H9 (cell line): ENCODE measurements at regions not wholly inside any gene's neighbourhood (a gene's known extent, or its start where the extent isn't known, plus 50 kb on each side); places are given as distances from the start of the nearest gene placed in this dataset.
A peak's percentile ranks its signal among the peaks of the same experiment; 100 is the strongest.

Experiments used
- DNase-seq: peaks from one replicate; pipeline ENCODE4 v3.0.0-alpha.2; 2017
- H2AFZ ChIP-seq: one replicate; pipeline ENCODE4 v1.6.1; 2013; ENCODE audit warnings: mild to moderate bottlenecking, low read length, control low read depth, moderate library complexity
- H2AK5ac ChIP-seq: 2 replicates; pipeline ENCODE4 v1.6.1; 2013; ENCODE audit warnings: low read length, control low read depth, mixed read lengths; ENCODE audit not compliant: insufficient read length
- H2BK120ac ChIP-seq: one replicate; pipeline ENCODE4 v1.6.1; 2013; ENCODE audit warnings: low read depth, mild to moderate bottlenecking, low read length, control low read depth, inconsistent platforms; ENCODE audit not compliant: poor library complexity, severe bottlenecking
- H2BK12ac ChIP-seq: 2 replicates; pipeline ENCODE4 v1.6.1; 2013; ENCODE audit warnings: low read length, control low read depth, mixed read lengths, low read depth; ENCODE audit not compliant: insufficient read length
- H2BK15ac ChIP-seq: 2 replicates; pipeline ENCODE4 v1.6.1; 2013; ENCODE audit warnings: low read depth, low read length, control low read depth
- H2BK20ac ChIP-seq: one replicate; pipeline ENCODE4 v1.6.1; 2013; ENCODE audit warnings: low read depth, mild to moderate bottlenecking, low read length, control low read depth, inconsistent platforms; ENCODE audit not compliant: poor library complexity, severe bottlenecking
- H2BK5ac ChIP-seq: 2 replicates; pipeline ENCODE4 v1.6.1; 2013; ENCODE audit warnings: low read length, control low read depth, mixed read lengths; ENCODE audit not compliant: insufficient read length
- H3K14ac ChIP-seq: 2 replicates; pipeline ENCODE4 v1.6.1; 2013; ENCODE audit warnings: low read length, control low read depth; ENCODE audit not compliant: insufficient read depth
- H3K18ac ChIP-seq: 2 replicates; pipeline ENCODE4 v1.6.1; 2013; ENCODE audit warnings: low read depth, mild to moderate bottlenecking, mixed read lengths, low read length, control low read depth; ENCODE audit not compliant: insufficient read length
- H3K23ac ChIP-seq: 2 replicates; pipeline ENCODE4 v1.6.1; 2013; ENCODE audit warnings: low read length, control low read depth, mixed read lengths, low read depth; ENCODE audit not compliant: insufficient read length
- H3K23me2 ChIP-seq: 2 replicates; pipeline ENCODE4 v1.6.1; 2013; ENCODE audit warnings: low read depth, mild to moderate bottlenecking, mixed read lengths, low read length, control low read depth; ENCODE audit not compliant: insufficient read length, poor library complexity, severe bottlenecking
- H3K27ac ChIP-seq: 2 replicates; pipeline ENCODE4 v1.5.1; 2013; ENCODE audit warnings: low read length, control low read depth, mixed read lengths, low read depth; ENCODE audit not compliant: insufficient read length
- H3K27me3 ChIP-seq: 2 replicates; pipeline ENCODE4 v1.6.1; 2013; ENCODE audit warnings: low read length, control low read depth, inconsistent platforms; ENCODE audit not compliant: insufficient read depth
- H3K4ac ChIP-seq: 2 replicates; pipeline ENCODE4 v1.6.1; 2013; ENCODE audit warnings: low read depth, mild to moderate bottlenecking, control low read depth, inconsistent platforms, low read length, moderate library complexity
- H3K4me1 ChIP-seq: 2 replicates; pipeline ENCODE4 v1.6.1; 2013; ENCODE audit warnings: low read length, control low read depth, inconsistent platforms; ENCODE audit not compliant: insufficient read depth
- H3K4me2 ChIP-seq: 2 replicates; pipeline ENCODE4 v1.6.1; 2013; ENCODE audit warnings: low read length, control low read depth, mixed read lengths; ENCODE audit not compliant: insufficient read length, insufficient read depth
- H3K56ac ChIP-seq: 2 replicates; pipeline ENCODE4 v1.6.1; 2013; ENCODE audit warnings: low read depth, mild to moderate bottlenecking, mixed read lengths, low read length, control low read depth; ENCODE audit not compliant: insufficient read length
- H3K79me1 ChIP-seq: 2 replicates; pipeline ENCODE4 v1.6.1; 2013; ENCODE audit warnings: low read depth, mild to moderate bottlenecking, moderate library complexity, low read length, control low read depth, inconsistent platforms; ENCODE audit not compliant: insufficient read depth, poor library complexity, severe bottlenecking
- H3K79me2 ChIP-seq: 2 replicates; pipeline ENCODE4 v1.6.1; 2013; ENCODE audit warnings: low read length, control low read depth, inconsistent platforms; ENCODE audit not compliant: insufficient read depth
- H3K9ac ChIP-seq: 2 replicates; pipeline ENCODE4 v1.6.1; 2013; ENCODE audit warnings: low read length, control low read depth, mixed read lengths; ENCODE audit not compliant: insufficient read length; ENCODE audit errors: extremely low read depth
- H3K9me3 ChIP-seq: one replicate; pipeline ENCODE4 v1.6.1; 2013; ENCODE audit warnings: low read depth, low read length, inconsistent platforms; ENCODE audit not compliant: control insufficient read depth
- H3T11ph ChIP-seq: one replicate; pipeline ENCODE4 v1.6.1; 2013; ENCODE audit warnings: mild to moderate bottlenecking, low read length, control low read depth, inconsistent platforms
- H4K20me1 ChIP-seq: one replicate; pipeline ENCODE4 v1.6.1; 2013; ENCODE audit not compliant: control insufficient read depth, insufficient read length, insufficient read depth
- H4K5ac ChIP-seq: 2 replicates; pipeline ENCODE4 v1.6.1; 2013; ENCODE audit warnings: low read depth, mild to moderate bottlenecking, mixed read lengths, low read length, control low read depth; ENCODE audit not compliant: insufficient read length
- H4K8ac ChIP-seq: replicated peaks from 2 replicates; pipeline ENCODE4 v1.6.1; 2013; ENCODE audit warnings: low read length, control low read depth, mixed read lengths, low read depth; ENCODE audit not compliant: insufficient read length
- H4K91ac ChIP-seq: 2 replicates; pipeline ENCODE4 v1.6.1; 2013; ENCODE audit warnings: low read depth, mild to moderate bottlenecking, moderate library complexity, mixed read lengths, low read length, control low read depth; ENCODE audit not compliant: insufficient read length
- H3K27ac Mint-ChIP-seq, 3 experiments: 2 replicates in 2 of 3; 3 replicates in 1 of 3; pipeline ENCODE4 v1.8.0; 2020 to 2021; ENCODE audit warnings: mixed read lengths in 3 of 3, mild to moderate bottlenecking in 1 of 3, moderate library complexity in 1 of 3
- H3K27me3 Mint-ChIP-seq: 2 replicates; pipeline ENCODE4 v1.8.0; 2021; ENCODE audit warnings: low read depth, mild to moderate bottlenecking, moderate library complexity, mixed read lengths
- H3K36me3 Mint-ChIP-seq, 3 experiments: 2 replicates in 2 of 3; 3 replicates in 1 of 3; pipeline ENCODE4 v1.8.0; 2020 to 2021; ENCODE audit warnings: low read depth in 3 of 3, mixed read lengths in 3 of 3; ENCODE audit not compliant: insufficient read depth in 1 of 3
- H3K4me1 Mint-ChIP-seq, 2 experiments: 2 replicates each; pipeline ENCODE4 v1.8.0; 2020; ENCODE audit warnings: mixed read lengths in 2 of 2
- H3K4me3 Mint-ChIP-seq, 2 experiments: 2 replicates in 1 of 2; 3 replicates in 1 of 2; pipeline ENCODE4 v1.8.0; 2020 to 2021; ENCODE audit warnings: mild to moderate bottlenecking in 2 of 2, mixed read lengths in 2 of 2, moderate library complexity in 1 of 2
- H3K9me3 Mint-ChIP-seq, 2 experiments: 2 replicates in 1 of 2; 3 replicates in 1 of 2; pipeline ENCODE4 v1.8.0; 2020; ENCODE audit warnings: mild to moderate bottlenecking in 2 of 2, mixed read lengths in 2 of 2, moderate library complexity in 1 of 2
- CTCF ChIP-seq: fragments of 200-600 bp; sonication (generic); conservative IDR thresholded peaks from 3 replicates; pipeline ENCODE4 v1.8.0; 2021; ENCODE audit warnings: antibody characterized with exemption, mild to moderate bottlenecking
- WGBS: extraction: QIAGEN DNeasy Blood & Tissue Kit; methylation state at CpG from one replicate; pipeline ENCODE4 v1.1.7; 2013; ENCODE audit warnings: missing lambda C conversion rate, low lambda C conversion rate, mixed read lengths; ENCODE audit not compliant: insufficient read length; ENCODE audit errors: extremely low coverage; 5-methylcytosine and 5-hydroxymethylcytosine counted together

- Histone ChIP-seq H2BK5ac (no peak overlapping the region), H4K91ac (no peak overlapping the region), H3K79me1 (no peaks in the 10 kb centered on the region), H2AFZ (no peak overlapping the region), H3K4ac (no peak overlapping the region), H3K27ac (no peak overlapping the region), H3K18ac (no peak overlapping the region), H3K23me2 (no peaks in the 10 kb centered on the region), H2BK120ac (no peak overlapping the region), H3K27me3 (no peaks in the 10 kb centered on the region), H2BK20ac (no peak overlapping the region), H2BK12ac (no peak overlapping the region), H4K20me1 (no peaks in the 10 kb centered on the region), H3K4me1 (peaks cover 2% of the 10 kb centered on the region), H3K14ac (no peak overlapping the region), H3K9ac (no peak overlapping the region), H3K4me2 (no peak overlapping the region), H2BK15ac (no peak overlapping the region), H4K5ac (no peak overlapping the region), H2AK5ac (no peak overlapping the region), H4K8ac (no peak overlapping the region), H3T11ph (no peak overlapping the region), H3K79me2 (no peaks in the 10 kb centered on the region), H3K56ac (no peak overlapping the region), H3K9me3 (no peaks in the 10 kb centered on the region), H3K23ac (no peak overlapping the region)
- Mint-ChIP-seq H3K4me1 (peaks cover 20 to 25% of the 10 kb centered on the region in 2 experiments), H3K36me3 (peaks cover 0 to 10% (median 4%) of the 10 kb centered on the region in 3 experiments; a peak in 3 of 7 replicates), H3K4me3 (no peak overlapping the region), H3K27me3 (no peaks in the 10 kb centered on the region), H3K27ac (no peak overlapping the region), H3K9me3 (peaks cover 10 to 21% of the 10 kb centered on the region in 2 experiments)
- peak; percentile 61 for TF ChIP-seq CTCF
- no peak for DNase-seq
- no CpG with 5 or more reads among the region's 2 CpGs for WGBS
Observed at GRCh38 chr2:79275197-79275596, 115.6 kb upstream of the REG3A start.
